ENCODE measurements at regions not wholly inside any gene's neighbourhood (a gene's known extent, or its start where the extent isn't known, plus 50 kb on each side); places are given as distances from the start of the nearest gene placed in this dataset.

GRCh38 chrX:39499996-39500395 is 597.8 kb downstream of the BCOR start:
- TF ChIP-seq CTCF (conservative IDR thresholded peaks at IDR 0.05; ENCODE audit: low read depth, low read length): no peak
- TF ChIP-seq CEBPB (IDR thresholded peaks at IDR 0.05; ENCODE audit: low read depth, low read length): no peak
- no peak for TF ChIP-seq MXI1 (IDR thresholded peaks at IDR 0.05; ENCODE audit: borderline replicate concordance, low read depth, low read length)

Data from IMR-90 (cell line).